Chondrocyte (in vitro differentiated cells): ENCODE measurements at regions not wholly inside any gene's neighbourhood (a gene's known extent, or its start where the extent isn't known, plus 50 kb on each side); places are given as distances from the start of the nearest gene placed in this dataset.

Experiments
- DNase-seq: peaks from one replicate; pipeline ENCODE4 v3.0.0; 2021; ENCODE audit warnings: mixed read lengths, low spot score
- H3K27ac Mint-ChIP-seq: one replicate; pipeline ENCODE4 v1.8.0; 2021; ENCODE audit warnings: mild to moderate bottlenecking, moderate library complexity, mixed read lengths; ENCODE audit not compliant: unreplicated experiment
- H3K27me3 Mint-ChIP-seq: 2 replicates; pipeline ENCODE4 v1.8.0; 2021; ENCODE audit warnings: low read depth, mixed read lengths
- H3K36me3 Mint-ChIP-seq: 2 replicates; pipeline ENCODE4 v1.8.0; 2021; ENCODE audit warnings: low read depth, mixed read lengths
- H3K4me1 Mint-ChIP-seq: 2 replicates; pipeline ENCODE4 v1.8.0; 2021; ENCODE audit warnings: low read depth, mild to moderate bottlenecking, mixed read lengths
- H3K4me3 Mint-ChIP-seq: one replicate; pipeline ENCODE4 v1.8.0; 2021; ENCODE audit warnings: mild to moderate bottlenecking, moderate library complexity, mixed read lengths; ENCODE audit not compliant: unreplicated experiment
- H3K9me3 Mint-ChIP-seq: 2 replicates; pipeline ENCODE4 v1.8.0; 2021; ENCODE audit warnings: low read depth, mixed read lengths
- CTCF ChIP-seq: fragments of 200-600 bp; sonication (generic); IDR thresholded peaks from 2 replicates; pipeline ENCODE4 v1.5.0; 2021; ENCODE audit warnings: antibody characterized with exemption, mild to moderate bottlenecking, moderate library complexity

- H3K4me1 Mint-ChIP-seq = no peaks in the 10 kb centered on the region
- H3K9me3 Mint-ChIP-seq = no peaks in the 10 kb centered on the region
- TF ChIP-seq CTCF = no peak
- no peak overlapping the region for H3K4me3 Mint-ChIP-seq
- H3K27ac Mint-ChIP-seq = no peak overlapping the region
- H3K27me3 Mint-ChIP-seq = peaks cover 4% of the 10 kb centered on the region
- no peaks in the 10 kb centered on the region for H3K36me3 Mint-ChIP-seq
- DNase-seq = no peak
Measured at GRCh38 chr18:27595113-27595838, 410.2 kb upstream of the CHST9 start.

GRCh38 chr18:27585602-27586173 is 400.6 kb upstream of the CHST9 start:
- Mint-ChIP-seq H3K27me3 (no peaks in the 10 kb centered on the region), H3K36me3 (peaks cover 1% of the 10 kb centered on the region), H3K9me3 (peaks cover 17% of the 10 kb centered on the region), H3K27ac (no peak overlapping the region), H3K4me1 (peaks cover 13% of the 10 kb centered on the region), H3K4me3 (no peak overlapping the region)
- DNase-seq = no peak
- no peak for TF ChIP-seq CTCF

GRCh38 chr18:27583466-27583865 is 398.4 kb upstream of the CHST9 start:
- no peaks in the 10 kb centered on the region for H3K27me3 Mint-ChIP-seq
- H3K27ac Mint-ChIP-seq = peak overlapping the region; percentile 32
- DNase-seq = no peak
- H3K4me3 Mint-ChIP-seq = no peak overlapping the region
- H3K9me3 Mint-ChIP-seq = peaks cover 18% of the 10 kb centered on the region
- peaks cover 1% of the 10 kb centered on the region for H3K36me3 Mint-ChIP-seq
- no peak for TF ChIP-seq CTCF
- H3K4me1 Mint-ChIP-seq = peaks cover 13% of the 10 kb centered on the region

DNA sequence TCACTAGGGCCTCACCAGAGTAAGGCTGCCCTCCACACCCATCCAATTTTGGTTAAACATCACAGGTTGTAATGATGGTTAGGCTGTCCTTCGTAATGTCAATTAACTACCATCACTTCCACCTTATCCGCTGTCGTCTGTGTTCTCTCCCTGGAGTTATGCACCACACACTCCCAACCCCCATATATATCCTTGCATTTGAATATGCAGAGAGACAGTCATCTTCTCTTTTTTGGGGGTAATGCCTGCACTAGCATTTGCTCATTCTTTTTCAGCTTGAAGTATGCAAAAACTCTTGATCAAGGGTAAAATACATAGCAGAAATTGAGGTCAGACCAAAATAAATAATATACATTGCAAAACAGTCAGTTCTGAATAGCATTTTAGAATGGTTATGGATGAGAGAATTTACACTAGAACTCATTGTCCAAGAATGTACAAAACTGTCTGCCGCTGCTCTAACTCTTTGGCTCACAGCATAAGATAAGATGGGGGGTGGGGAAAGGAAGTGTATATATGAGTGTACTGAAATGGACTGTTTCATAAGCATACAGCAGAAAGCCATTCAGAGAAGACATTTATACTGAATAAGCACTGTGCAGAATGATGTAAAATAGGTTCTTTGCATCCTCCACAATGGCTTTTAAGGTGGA is 397.8 kb upstream of the CHST9 start:
- no peaks in the 10 kb centered on the region for H3K27me3 Mint-ChIP-seq
- H3K4me3 Mint-ChIP-seq = no peak overlapping the region
- DNase-seq = no peak
- H3K27ac Mint-ChIP-seq = no peak overlapping the region
- peaks cover 1% of the 10 kb centered on the region for H3K36me3 Mint-ChIP-seq
- no peak for TF ChIP-seq CTCF
- H3K4me1 Mint-ChIP-seq = peaks cover 13% of the 10 kb centered on the region
- peaks cover 18% of the 10 kb centered on the region for H3K9me3 Mint-ChIP-seq

DNA sequence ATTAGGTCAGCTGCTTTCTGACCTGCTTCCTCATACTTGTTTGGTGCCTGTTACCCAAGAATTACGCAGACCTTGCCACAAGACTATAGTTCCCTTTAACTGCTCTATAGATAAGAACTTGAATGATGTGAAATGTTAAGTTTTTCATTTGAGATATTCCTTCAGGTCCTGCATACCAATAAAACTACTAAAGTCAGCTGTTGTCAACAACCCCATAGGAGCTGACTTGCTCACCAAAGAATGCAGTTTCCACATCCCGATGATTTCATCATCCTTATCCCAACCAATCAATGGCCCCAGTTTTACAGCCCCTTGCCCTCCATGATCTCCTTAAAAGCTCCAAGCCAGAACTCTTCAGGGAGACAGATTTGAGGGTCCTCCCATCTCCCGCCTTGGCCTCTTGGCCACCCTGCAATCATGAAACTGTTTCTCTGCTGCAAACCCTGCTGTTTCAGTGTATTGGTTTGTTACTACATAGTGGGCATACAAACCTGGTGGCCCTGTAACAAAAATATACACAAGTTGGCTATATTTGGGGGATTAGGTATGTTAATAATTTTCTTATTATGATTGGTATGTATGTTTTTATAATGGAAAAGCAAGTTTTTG is 396.3 kb upstream of the CHST9 start:
- no peak overlapping the region for H3K4me3 Mint-ChIP-seq
- H3K27ac Mint-ChIP-seq = no peak overlapping the region
- peaks cover 13% of the 10 kb centered on the region for H3K4me1 Mint-ChIP-seq
- H3K36me3 Mint-ChIP-seq = peaks cover 1% of the 10 kb centered on the region
- DNase-seq = no peak
- no peak for TF ChIP-seq CTCF
- peaks cover 18% of the 10 kb centered on the region for H3K9me3 Mint-ChIP-seq
- peaks cover 3% of the 10 kb centered on the region for H3K27me3 Mint-ChIP-seq
